ENCODE measurements at regions not wholly inside any gene's neighbourhood (a gene's known extent, or its start where the extent isn't known, plus 50 kb on each side); places are given as distances from the start of the nearest gene placed in this dataset.
A peak's percentile ranks its signal among the peaks of the same experiment; 100 is the strongest.

DNA sequence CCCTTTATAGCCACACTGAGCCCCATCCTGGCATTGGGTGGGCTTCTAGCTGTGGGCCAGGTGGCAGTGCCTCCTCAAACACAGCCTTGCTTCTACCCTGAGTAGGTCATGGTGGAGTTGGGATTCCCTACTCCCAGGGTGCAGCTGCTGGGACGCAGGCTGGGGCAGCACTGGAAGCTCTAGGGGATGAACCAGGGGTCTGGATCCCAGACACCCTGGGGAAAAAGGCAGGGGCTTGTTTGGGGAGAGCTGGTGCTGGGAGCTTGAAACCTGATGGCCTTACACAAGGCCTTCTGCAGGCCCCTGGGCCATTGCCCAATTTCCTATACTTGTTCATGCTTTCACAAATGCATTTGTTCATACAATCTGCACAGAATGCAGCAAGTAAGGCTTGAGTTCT lies 103.7 kb upstream of the CTBP2 start:
- peaks cover 16% of the 10 kb centered on the region for H3K9me3 Mint-ChIP-seq (ENCODE audit: unreplicated experiment)
- no peak overlapping the region for H3K4me3 Mint-ChIP-seq (ENCODE audit: unreplicated experiment)
- no TSS peak for BruUV-seq (replicated peaks)
- Histone ChIP-seq H3K9me3 (no peaks in the 10 kb centered on the region), H3K4me1 (peaks cover 28% of the 10 kb centered on the region), H3K4me3 (ENCODE audit: low read depth, low read length) (no peak overlapping the region), H3K27me3 (replicated peaks; ENCODE audit: control insufficient read depth, insufficient read depth, low read length) (no peaks in the 10 kb centered on the region), H3K36me3 (ENCODE audit: control insufficient read depth, insufficient read depth, low read length) (no peaks in the 10 kb centered on the region)
- ChIA-PET CTCF (no interaction called here), POLR2A (no interaction called here)
- intact Hi-C loops (cut with micrococcal nuclease; ENCODE audit: unreplicated experiment), result loop anchor here (10.0 kb wide), 1 partner anchor 99 kb away; the partner anchor contains the start of gene CTBP2
- H3K27ac Mint-ChIP-seq (ENCODE audit: unreplicated experiment), result peak overlapping the region; percentile 91
- DNase-seq, result no peak
- H3K36me3 Mint-ChIP-seq (ENCODE audit: insufficient read depth, unreplicated experiment), result peaks cover 10% of the 10 kb centered on the region
- TF ChIP-seq, protein P1, sequence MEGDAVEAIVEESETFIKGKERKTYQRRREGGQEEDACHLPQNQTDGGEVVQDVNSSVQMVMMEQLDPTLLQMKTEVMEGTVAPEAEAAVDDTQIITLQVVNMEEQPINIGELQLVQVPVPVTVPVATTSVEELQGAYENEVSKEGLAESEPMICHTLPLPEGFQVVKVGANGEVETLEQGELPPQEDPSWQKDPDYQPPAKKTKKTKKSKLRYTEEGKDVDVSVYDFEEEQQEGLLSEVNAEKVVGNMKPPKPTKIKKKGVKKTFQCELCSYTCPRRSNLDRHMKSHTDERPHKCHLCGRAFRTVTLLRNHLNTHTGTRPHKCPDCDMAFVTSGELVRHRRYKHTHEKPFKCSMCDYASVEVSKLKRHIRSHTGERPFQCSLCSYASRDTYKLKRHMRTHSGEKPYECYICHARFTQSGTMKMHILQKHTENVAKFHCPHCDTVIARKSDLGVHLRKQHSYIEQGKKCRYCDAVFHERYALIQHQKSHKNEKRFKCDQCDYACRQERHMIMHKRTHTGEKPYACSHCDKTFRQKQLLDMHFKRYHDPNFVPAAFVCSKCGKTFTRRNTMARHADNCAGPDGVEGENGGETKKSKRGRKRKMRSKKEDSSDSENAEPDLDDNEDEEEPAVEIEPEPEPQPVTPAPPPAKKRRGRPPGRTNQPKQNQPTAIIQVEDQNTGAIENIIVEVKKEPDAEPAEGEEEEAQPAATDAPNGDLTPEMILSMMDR (IDR thresholded peaks at IDR 0.05; ENCODE audit: insufficient read depth in 1 of 2, low read depth in 1 of 2, low read length in 1 of 2, severe bottlenecking in 1 of 2, unreplicated experiment in 1 of 2), result no peak
- no peaks in the 10 kb centered on the region for H3K27me3 Mint-ChIP-seq (ENCODE audit: insufficient read depth, unreplicated experiment)
- H3K4me1 Mint-ChIP-seq (ENCODE audit: low read depth, unreplicated experiment), result peaks cover 35% of the 10 kb centered on the region

DNA sequence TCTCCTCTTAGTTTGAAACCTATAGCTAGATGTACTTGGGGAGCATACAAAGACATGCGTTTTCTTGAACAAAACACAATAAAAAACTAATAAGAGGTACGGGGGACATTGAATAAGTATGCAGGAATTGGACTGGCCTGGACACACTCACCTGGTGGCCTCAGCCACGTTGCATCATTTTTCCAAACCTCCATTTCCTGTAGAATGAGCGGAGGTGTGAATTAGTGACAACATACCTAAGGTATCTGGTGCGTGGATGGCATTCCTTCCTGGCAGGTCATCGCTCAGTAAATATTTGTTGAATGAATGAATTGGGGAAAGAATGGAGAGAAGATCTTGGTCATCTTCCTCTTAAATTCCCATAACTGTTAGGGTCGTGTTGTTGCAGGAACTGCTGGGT lies 103.2 kb upstream of the CTBP2 start:
- H3K4me1 Mint-ChIP-seq (ENCODE audit: low read depth, unreplicated experiment), result peaks cover 35% of the 10 kb centered on the region
- Histone ChIP-seq H3K9me3 (no peaks in the 10 kb centered on the region), H3K4me3 (ENCODE audit: low read depth, low read length) (no peak overlapping the region), H3K36me3 (ENCODE audit: control insufficient read depth, insufficient read depth, low read length) (no peaks in the 10 kb centered on the region), H3K27me3 (replicated peaks; ENCODE audit: control insufficient read depth, insufficient read depth, low read length) (no peaks in the 10 kb centered on the region), H3K4me1 (peaks cover 28% of the 10 kb centered on the region)
- peak; percentile 48 to 66 for DNase-seq
- ChIA-PET POLR2A (no interaction called here), CTCF (no interaction called here)
- H3K36me3 Mint-ChIP-seq (ENCODE audit: insufficient read depth, unreplicated experiment), result peaks cover 10% of the 10 kb centered on the region
- peaks cover 16% of the 10 kb centered on the region for H3K9me3 Mint-ChIP-seq (ENCODE audit: unreplicated experiment)
- H3K4me3 Mint-ChIP-seq (ENCODE audit: unreplicated experiment), result peak overlapping the region; percentile 32
- H3K27ac Mint-ChIP-seq (ENCODE audit: unreplicated experiment), result peak overlapping the region; percentile 91
- intact Hi-C loops (cut with micrococcal nuclease; ENCODE audit: unreplicated experiment), result loop anchor here (10.0 kb wide), 1 partner anchor 99 kb away; the partner anchor contains the start of gene CTBP2
- BruUV-seq (replicated peaks), result no TSS peak
- H3K27me3 Mint-ChIP-seq (ENCODE audit: insufficient read depth, unreplicated experiment), result no peaks in the 10 kb centered on the region
- TF ChIP-seq, protein P1 (IDR thresholded peaks at IDR 0.05; ENCODE audit: insufficient read depth in 1 of 2, low read depth in 1 of 2, low read length in 1 of 2, severe bottlenecking in 1 of 2, unreplicated experiment in 1 of 2), result no peak

DNA sequence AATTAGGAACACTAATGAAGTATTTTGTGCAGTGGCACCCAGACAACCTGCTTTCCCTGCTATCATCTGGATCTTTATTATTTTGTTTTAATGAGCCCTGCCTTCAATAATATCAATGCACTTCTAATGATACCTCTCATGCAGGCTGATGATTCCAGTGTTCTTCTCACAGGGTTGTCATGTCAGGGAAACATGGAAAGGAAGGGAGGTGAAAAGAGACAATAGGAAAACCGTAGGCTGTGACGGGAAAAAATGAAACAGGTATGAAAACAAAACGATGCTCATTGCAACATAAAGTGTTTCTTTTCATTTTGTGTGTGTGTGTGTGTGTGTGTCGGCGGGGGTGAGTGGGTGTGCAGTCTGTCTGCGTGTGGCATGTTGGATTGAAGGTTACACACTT lies 102.6 kb upstream of the CTBP2 start:
- no peak overlapping the region for H3K4me3 ChIP-seq (ENCODE audit: low read depth, low read length)
- CTCF ChIA-PET, result no interaction called here
- intact Hi-C loops (cut with micrococcal nuclease; ENCODE audit: unreplicated experiment), result loop anchor here (10.0 kb wide), 1 partner anchor 98 kb away; the partner anchor contains the start of gene CTBP2

More for the DNA sequence above, 102.6 kb upstream of the CTBP2 start:
- Mint-ChIP-seq H3K4me1 (ENCODE audit: low read depth, unreplicated experiment) (peaks cover 35% of the 10 kb centered on the region), H3K27me3 (ENCODE audit: insufficient read depth, unreplicated experiment) (no peaks in the 10 kb centered on the region), H3K36me3 (ENCODE audit: insufficient read depth, unreplicated experiment) (peaks cover 10% of the 10 kb centered on the region), H3K4me3 (ENCODE audit: unreplicated experiment) (peak overlapping the region; percentile 32), H3K9me3 (ENCODE audit: unreplicated experiment) (peaks cover 16% of the 10 kb centered on the region), H3K27ac (ENCODE audit: unreplicated experiment) (peak overlapping the region; percentile 91)
- no TSS peak for BruUV-seq (replicated peaks)
- DNase-seq, result no peak
- H3K9me3 ChIP-seq, result no peaks in the 10 kb centered on the region
- H3K27me3 ChIP-seq (replicated peaks; ENCODE audit: control insufficient read depth, insufficient read depth, low read length), result no peaks in the 10 kb centered on the region
- TF ChIP-seq, protein P1 (IDR thresholded peaks at IDR 0.05; ENCODE audit: insufficient read depth in 1 of 2, low read depth in 1 of 2, low read length in 1 of 2, severe bottlenecking in 1 of 2, unreplicated experiment in 1 of 2), result no peak
- H3K4me1 ChIP-seq, result peaks cover 28% of the 10 kb centered on the region
- no peaks in the 10 kb centered on the region for H3K36me3 ChIP-seq (ENCODE audit: control insufficient read depth, insufficient read depth, low read length)
- POLR2A ChIA-PET, result no interaction called here
